H54 (cell line): ENCODE measurements at regions not wholly inside any gene's neighbourhood (a gene's known extent, or its start where the extent isn't known, plus 50 kb on each side); places are given as distances from the start of the nearest gene placed in this dataset.

ENCODE experiments used
- DNase-seq: peaks from one replicate; pipeline ENCODE4 v3.0.0; 2011; ENCODE audit warnings: low spot score, mixed read lengths; ENCODE audit not compliant: insufficient read length
- FAIRE-seq: peaks from 3 replicates; lab custom pipeline; 2011; peaks lifted over from hg19 to GRCh38; lab: Jason Lieb, UNC
- POLR2A ChIP-seq: IDR thresholded peaks from 2 replicates; pipeline ENCODE4 v1.6.1; 2011; ENCODE audit warnings: low read depth, mild to moderate bottlenecking, low read length

DNA sequence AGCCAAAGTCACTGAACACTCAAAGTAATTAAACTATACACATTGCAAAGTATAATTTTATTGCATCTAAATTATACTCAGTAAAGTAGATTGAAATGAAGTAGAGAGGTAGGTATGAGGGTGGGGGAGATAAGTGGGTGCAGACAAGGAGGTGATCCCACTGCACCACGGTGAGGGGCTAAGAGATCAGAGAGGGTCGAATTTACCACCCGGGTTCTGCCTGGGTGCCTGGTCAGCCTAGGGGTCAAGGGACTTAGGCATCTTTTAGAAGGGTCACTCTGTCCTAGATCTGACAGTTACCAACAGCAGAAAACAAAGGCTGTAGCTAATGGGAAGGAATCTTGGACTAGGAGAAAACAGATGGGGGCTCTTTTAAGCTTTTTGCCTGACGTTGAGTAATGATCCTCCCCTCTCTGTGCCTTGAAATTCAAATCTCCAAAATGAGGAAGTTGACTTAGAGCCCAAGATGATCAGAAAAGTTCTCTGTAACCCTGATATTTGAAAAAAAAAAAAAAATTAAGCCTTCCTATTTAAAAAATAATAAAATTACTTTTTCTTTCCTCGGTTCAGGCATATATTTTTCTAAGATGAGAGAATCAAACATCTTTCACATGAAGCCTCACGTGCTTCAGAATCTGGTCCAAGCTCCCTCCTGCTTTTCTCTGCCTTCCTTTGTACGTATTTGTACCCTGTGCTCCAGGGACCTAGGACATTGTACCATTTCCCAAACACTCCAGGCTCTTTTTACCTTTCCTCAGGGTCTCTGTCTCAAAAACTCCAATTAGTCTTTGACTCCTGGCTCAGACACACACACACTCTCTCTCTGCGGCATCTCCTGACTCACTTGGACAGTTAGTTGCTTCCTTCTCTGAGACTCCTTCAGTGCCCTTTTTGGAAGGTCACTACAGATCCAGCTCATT is 353.9 kb downstream of the CYRIA start:
- no peak for FAIRE-seq
- DNase-seq: no peak
- no peak for TF ChIP-seq POLR2A

GRCh38 chr2:16308816-16309215 is 356.8 kb downstream of the CYRIA start:
- TF ChIP-seq POLR2A: no peak
- no peak for FAIRE-seq
- no peak for DNase-seq

DNA sequence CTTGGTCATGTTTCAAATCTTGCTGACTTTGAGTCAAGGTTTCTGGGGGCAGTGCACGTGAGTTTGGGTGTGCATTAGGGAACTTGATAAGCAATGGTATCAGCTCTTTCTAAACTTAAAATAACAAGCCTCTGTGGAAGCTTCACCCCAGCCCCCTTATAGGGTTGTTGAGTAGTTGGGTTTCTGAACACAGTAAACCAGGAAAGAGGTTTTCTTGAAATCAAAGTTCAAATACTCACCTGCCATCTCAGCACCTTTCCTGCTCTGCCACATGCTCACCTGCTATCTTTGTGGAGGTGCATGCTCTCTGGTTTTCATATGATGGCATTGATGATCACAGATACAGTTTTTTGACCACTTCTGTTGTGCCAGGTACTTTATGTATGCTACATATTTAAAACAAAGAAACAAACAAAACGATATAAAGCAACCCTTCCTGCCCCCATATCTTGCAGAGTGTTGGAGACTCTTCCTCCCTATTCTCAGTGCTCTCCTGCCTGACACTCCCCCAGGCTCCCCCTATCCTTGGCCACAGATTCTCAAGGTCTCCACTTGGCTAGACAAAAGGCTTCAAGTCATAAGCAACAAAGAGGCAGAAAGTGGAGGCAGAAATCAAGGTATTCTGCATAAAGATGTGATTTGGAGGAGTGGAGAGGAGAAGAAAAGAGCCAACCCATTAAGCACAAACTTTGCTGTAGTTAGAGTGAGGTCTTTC is 360.6 kb downstream of the CYRIA start:
- no peak for FAIRE-seq

DNA sequence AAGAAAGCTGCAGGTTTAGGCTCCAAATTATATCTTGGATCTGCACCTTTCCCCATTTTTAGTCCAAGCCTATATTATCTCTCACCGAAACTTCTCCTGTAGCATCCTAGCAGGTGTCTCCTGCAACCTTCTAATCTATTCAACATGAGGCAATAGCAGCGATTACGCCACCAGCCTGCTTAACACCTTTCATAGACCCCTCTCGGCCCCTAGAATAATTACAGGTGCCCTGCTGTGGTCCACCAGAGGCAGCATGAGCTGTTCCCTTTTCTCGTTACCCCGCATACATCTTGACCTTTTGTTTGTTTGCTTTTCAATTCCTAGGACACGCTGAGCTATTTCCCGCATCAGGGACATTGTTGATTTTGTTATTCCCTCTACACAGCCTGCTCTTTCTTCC is 361.9 kb downstream of the CYRIA start:
- TF ChIP-seq POLR2A: no peak
- no peak for DNase-seq
- no peak for FAIRE-seq

More for the DNA sequence above, 360.6 kb downstream of the CYRIA start:
- no peak for DNase-seq
- TF ChIP-seq POLR2A: no peak

DNA sequence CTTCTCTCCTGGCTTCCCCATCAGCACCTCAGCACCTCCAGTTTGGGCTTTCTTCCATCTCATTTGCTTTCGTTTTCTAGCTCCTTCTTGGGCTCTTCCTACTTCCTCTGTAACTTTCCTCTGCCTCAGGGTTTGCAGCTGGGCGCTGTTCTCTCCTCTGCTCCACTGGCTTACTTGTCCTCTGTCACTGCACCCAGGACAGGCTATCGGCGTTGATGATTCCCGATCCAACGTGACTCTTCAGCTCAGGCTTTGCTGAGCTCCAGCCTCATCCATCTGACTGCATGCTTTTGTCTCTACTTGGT is 362.4 kb downstream of the CYRIA start:
- TF ChIP-seq POLR2A: no peak
- no peak for DNase-seq
- no peak for FAIRE-seq

DNA sequence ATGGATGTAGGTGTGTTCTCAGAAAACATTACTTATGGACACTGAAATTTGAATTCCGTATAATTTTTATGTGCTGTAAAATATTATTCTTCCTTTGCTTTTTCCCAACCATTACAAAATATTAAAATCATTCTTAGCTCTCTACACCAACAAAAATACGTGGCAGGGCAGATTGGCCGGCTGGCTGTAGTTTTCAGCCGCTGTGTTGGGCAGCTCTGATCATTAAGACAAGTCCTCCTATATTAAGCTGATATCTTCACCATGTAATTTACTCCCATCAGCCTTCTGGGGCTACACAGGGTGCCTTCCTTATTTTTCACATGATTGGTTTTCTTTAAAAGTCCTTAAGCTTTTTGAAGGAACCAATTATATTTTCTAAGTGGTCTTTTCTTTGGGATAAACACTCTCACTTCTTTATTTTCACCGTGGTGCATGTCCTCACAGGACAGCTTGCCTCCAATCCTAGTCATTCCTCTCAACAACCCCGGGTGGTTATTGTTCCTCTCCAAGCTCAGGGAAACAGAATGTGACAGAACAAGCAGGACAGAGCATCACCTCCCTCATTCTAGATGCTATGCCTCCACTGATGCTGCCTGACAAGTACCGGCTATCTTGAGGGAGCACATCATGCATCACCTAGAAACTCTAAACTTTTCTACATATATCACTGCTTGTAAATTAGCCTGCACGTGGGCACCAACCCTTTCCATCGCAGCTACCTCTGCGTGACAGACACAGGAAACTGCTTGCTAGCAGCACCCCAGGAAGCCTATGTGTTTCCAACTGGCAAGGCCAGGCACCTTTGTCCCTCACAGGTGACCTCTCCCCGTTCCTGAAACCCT is 362.3 kb downstream of the MYCN start:
- DNase-seq: no peak
- FAIRE-seq: no peak
- no peak for TF ChIP-seq POLR2A

DNA sequence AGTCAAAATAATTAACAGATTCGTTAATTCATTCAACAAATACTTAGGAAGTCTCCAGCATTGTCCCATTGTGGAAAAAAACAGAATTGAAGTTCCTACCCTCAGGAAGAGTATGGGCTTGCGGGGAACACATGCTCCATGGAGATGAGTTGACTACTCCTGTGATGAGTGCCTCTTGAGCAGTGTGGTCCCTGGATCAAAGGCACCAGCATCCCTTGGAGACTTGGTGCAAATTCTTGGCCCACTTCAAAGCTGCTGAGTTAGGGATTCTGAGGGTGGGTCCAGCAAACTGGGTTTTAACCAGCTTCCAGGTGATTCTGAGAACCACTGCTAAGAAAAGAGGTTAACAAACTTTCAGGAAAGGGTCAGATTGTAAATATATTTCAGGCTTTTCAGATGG is 361.6 kb downstream of the MYCN start:
- FAIRE-seq (no peak), DNase-seq (no peak)
- TF ChIP-seq POLR2A: no peak

- TF ChIP-seq POLR2A: no peak
- DNase-seq (no peak), FAIRE-seq (no peak)
These were observed 358.5 kb downstream of the MYCN start for GRCh38 chr2:16298866-16299265.

DNA sequence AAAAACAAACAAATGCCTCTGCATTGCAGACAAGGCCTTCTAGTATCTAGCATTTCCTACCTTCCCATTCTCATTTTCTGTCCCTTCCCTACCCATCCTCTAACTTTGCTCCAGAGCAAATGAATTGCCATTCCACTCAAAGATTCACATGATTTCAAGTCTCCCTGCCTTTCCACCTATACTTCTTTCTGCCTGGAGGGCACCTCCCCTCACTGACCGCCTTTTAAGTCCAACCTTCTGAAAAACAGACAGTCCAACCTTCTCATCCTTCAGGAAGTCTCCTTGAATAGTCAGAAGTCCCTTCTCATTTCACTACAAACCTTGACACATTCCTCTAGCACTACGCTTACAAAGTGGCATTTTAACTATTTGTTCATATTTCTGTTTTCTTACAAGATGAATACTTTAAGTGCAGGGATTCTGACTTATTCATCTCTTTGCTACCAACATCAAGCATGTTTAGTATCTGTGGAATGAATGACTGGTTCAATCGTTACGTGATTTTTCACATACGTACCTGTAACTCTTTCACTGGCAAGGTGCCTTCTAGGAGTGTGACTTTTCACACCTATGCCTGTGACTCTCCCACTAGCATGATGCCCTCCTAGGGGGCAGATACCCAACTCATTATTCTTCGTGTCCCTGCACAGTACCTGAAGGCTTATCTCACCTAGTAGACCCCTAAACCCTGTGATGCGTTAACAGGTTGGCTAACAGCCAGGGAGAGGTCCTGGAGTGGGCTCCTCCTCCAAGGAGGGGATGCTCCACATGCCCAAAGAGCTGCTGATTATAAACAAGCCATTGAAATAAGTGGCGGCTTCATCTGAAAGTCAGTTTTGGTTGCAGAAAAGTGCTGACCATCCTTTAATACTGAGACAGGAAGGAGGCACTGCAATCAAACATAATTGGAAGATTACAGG is 356.2 kb downstream of the MYCN start:
- TF ChIP-seq POLR2A: no peak
- no peak for FAIRE-seq

GRCh38 chr2:16296038-16296290 is 355.6 kb downstream of the MYCN start:
- no peak for DNase-seq
- FAIRE-seq: no peak
- no peak for TF ChIP-seq POLR2A

More for the DNA sequence above, 356.2 kb downstream of the MYCN start:
- DNase-seq: no peak

GRCh38 chr2:16294791-16295190 is 354.4 kb downstream of the MYCN start:
- TF ChIP-seq POLR2A: no peak
- DNase-seq (no peak), FAIRE-seq (no peak)

DNA sequence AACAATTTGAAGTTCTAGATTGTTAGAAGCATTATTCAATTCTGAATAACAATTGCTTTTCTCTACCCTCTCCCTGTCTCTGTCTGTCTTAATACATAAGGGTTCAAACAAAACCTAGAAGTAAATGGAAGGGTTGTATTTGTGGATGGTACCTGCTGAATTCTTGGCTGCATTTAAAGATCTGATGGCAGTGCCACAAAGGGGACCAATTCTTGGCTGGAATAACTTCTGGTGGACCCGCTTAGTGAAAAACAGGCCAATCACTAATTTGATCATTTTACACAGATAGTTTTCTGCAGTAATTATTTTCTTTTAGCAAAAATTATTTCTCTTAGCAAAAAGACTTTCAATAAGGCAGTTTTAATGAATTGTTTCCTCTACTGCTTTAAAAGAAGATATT is 353.5 kb downstream of the MYCN start:
- no peak for TF ChIP-seq POLR2A
- no peak for DNase-seq
- no peak for FAIRE-seq

- TF ChIP-seq POLR2A: no peak
- FAIRE-seq: no peak
- DNase-seq: no peak
These were observed 353.0 kb downstream of the MYCN start for GRCh38 chr2:16293398-16293797.
